ENCODE measurements at regions not wholly inside any gene's neighbourhood (a gene's known extent, or its start where the extent isn't known, plus 50 kb on each side); places are given as distances from the start of the nearest gene placed in this dataset.

DNA sequence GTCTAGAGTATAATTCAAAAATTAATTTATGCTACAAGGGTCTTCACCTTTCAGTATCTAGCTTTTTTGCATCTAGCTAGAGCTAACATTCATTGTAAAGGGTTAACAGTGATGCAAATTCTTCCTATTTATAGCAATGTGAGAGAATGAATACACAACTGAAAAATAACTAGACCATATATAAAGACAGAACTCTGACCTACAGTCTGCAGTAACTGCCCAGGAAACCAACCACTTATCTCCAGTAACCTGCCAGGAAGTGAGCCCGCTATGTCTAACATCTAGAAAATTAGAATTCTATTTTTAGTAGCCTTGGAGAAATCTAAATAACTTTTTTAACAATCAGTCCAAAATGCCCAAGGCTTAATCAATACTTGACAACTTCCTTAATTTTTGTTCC is 1021.9 kb downstream of the LRFN5 start (continued):
- TF ChIP-seq, protein P1, sequence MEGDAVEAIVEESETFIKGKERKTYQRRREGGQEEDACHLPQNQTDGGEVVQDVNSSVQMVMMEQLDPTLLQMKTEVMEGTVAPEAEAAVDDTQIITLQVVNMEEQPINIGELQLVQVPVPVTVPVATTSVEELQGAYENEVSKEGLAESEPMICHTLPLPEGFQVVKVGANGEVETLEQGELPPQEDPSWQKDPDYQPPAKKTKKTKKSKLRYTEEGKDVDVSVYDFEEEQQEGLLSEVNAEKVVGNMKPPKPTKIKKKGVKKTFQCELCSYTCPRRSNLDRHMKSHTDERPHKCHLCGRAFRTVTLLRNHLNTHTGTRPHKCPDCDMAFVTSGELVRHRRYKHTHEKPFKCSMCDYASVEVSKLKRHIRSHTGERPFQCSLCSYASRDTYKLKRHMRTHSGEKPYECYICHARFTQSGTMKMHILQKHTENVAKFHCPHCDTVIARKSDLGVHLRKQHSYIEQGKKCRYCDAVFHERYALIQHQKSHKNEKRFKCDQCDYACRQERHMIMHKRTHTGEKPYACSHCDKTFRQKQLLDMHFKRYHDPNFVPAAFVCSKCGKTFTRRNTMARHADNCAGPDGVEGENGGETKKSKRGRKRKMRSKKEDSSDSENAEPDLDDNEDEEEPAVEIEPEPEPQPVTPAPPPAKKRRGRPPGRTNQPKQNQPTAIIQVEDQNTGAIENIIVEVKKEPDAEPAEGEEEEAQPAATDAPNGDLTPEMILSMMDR (IDR thresholded peaks at IDR 0.05) = no peak
- TF ChIP-seq CBX8 (IDR thresholded peaks at IDR 0.05) (no peak), ESRRA (IDR thresholded peaks at IDR 0.05; ENCODE audit: borderline replicate concordance, low read length) (no peak), EHMT2 (IDR thresholded peaks at IDR 0.05; ENCODE audit: low read depth) (no peak)
- TF ChIP-seq, protein P2, sequence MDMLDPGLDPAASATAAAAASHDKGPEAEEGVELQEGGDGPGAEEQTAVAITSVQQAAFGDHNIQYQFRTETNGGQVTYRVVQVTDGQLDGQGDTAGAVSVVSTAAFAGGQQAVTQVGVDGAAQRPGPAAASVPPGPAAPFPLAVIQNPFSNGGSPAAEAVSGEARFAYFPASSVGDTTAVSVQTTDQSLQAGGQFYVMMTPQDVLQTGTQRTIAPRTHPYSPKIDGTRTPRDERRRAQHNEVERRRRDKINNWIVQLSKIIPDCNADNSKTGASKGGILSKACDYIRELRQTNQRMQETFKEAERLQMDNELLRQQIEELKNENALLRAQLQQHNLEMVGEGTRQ (IDR thresholded peaks at IDR 0.05) = no peak

DNA sequence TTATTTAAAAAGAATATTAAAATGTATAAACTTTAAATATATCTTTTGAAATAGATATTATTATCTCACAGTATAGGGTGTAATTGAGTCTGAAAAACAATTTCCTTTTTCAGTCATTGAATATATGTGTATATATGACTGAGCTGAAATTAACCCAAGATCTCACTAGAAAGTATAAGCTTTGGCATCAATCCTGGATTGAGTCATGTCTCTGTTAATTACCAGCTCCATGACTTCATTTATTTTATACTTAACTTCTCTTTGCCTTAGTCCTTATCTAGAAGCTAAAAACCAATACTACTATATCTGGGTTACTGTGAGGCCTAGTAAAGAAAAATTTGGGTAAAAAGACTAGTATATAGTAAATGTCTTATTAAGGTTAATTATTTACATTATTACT is 1020.3 kb downstream of the LRFN5 start:
- no peak overlapping the region for H3K4me3 ChIP-seq
- no peak for ATAC-seq
- no peak overlapping the region for H3K27ac ChIP-seq
- H3K4me1 ChIP-seq = no peaks in the 10 kb centered on the region
- TF ChIP-seq KDM1A (IDR thresholded peaks at IDR 0.05; ENCODE audit: low read depth) = no peak
- no peak for TF ChIP-seq FOXS1 (CRISPR knock-in tag; IDR thresholded peaks at IDR 0.05)
- TF ChIP-seq EHMT2 (IDR thresholded peaks at IDR 0.05; ENCODE audit: low read depth) = no peak
- TF ChIP-seq NFE2L2 (conservative IDR thresholded peaks at IDR 0.05; ENCODE audit: low read length) = no peak
- TF ChIP-seq CBX8 (IDR thresholded peaks at IDR 0.05) = no peak
- no peak for TF ChIP-seq CBX2 (IDR thresholded peaks at IDR 0.05; ENCODE audit: borderline replicate concordance, low read depth)
- TF ChIP-seq BHLHE40 (IDR thresholded peaks at IDR 0.05; ENCODE audit: low read depth, low read length) = no peak
- TF ChIP-seq, protein P3, sequence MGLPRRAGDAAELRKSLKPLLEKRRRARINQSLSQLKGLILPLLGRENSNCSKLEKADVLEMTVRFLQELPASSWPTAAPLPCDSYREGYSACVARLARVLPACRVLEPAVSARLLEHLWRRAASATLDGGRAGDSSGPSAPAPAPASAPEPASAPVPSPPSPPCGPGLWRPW (IDR thresholded peaks at IDR 0.05) = no peak
- TF ChIP-seq JUNB (IDR thresholded peaks at IDR 0.05) = no peak
- TF ChIP-seq, protein P2 (IDR thresholded peaks at IDR 0.05) = no peak
- TF ChIP-seq GATA3 (IDR thresholded peaks at IDR 0.05; ENCODE audit: borderline replicate concordance) = no peak
- no peak for TF ChIP-seq POLR2A (IDR thresholded peaks at IDR 0.05; ENCODE audit: low read length)
- TF ChIP-seq RNF2 (IDR thresholded peaks at IDR 0.05; ENCODE audit: borderline replicate concordance, low read depth) = no peak
- TF ChIP-seq ZC3H11A (IDR thresholded peaks at IDR 0.05) = no peak
- TF ChIP-seq NR3C1 (IDR thresholded peaks at IDR 0.05) = no peak
- TF ChIP-seq CHD2 (IDR thresholded peaks at IDR 0.05; ENCODE audit: low read length, partially characterized antibody) = no peak
- FAIRE-seq = no peak
- DNase-seq (ENCODE audit: low read depth in 1 of 2, low spot score in 1 of 2) = no peak
- ChIA-PET POLR2A (no interaction called here), CTCF (no interaction called here)
- no peak overlapping the region for H3K4me2 ChIP-seq
- H3K9me3 ChIP-seq = no peaks in the 10 kb centered on the region

DNA sequence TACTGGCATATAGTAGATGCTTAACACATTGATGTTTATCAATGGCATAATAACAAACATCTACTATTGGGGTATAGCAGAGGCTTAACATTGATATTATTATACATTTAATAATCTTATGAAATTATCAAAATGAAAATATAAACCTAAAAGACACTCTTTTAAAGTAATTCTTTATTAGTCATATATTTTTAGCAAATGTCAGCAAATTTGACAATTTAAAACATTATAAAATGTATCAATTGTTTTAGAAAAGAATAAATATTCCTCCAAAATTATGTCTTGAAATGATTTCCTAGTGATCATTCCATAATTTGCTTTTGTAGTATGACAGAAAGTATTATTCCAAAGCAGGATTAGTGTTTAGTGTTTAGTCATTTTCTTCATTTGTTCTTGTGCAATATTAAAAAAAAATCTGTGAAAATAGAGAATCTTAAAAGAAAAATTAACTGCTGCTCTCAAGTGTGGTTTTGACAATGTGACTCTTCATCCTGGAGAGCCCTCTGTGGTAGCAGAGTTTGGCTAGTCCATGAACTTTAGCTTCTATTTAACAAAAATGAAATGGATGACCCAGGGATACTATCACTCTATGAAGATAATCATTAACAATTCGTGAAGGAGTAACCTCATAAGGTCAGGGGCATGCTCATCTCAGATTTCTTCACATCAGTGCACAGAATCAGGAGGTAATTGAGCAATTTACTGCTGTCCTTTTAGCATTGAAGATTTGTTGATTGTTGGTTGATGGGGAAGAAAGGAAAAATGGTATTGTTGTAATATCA is 1018.5 kb downstream of the LRFN5 start:
- POLR2A ChIA-PET = no interaction called here
- TF ChIP-seq, protein P4, sequence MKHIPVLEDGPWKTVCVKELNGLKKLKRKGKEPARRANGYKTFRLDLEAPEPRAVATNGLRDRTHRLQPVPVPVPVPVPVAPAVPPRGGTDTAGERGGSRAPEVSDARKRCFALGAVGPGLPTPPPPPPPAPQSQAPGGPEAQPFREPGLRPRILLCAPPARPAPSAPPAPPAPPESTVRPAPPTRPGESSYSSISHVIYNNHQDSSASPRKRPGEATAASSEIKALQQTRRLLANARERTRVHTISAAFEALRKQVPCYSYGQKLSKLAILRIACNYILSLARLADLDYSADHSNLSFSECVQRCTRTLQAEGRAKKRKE (CRISPR knock-in tag; IDR thresholded peaks at IDR 0.05; ENCODE audit: low read depth) = no peak
- TF ChIP-seq MAFK (IDR thresholded peaks at IDR 0.05; ENCODE audit: partially characterized antibody) = peak; percentile 83
- no peak for TF ChIP-seq POLR2A (IDR thresholded peaks at IDR 0.05; ENCODE audit: low read length)
- TF ChIP-seq KDM1A (IDR thresholded peaks at IDR 0.05; ENCODE audit: low read depth) = no peak
- Histone ChIP-seq H3K9me3 (no peaks in the 10 kb centered on the region), H3K4me3 (no peak overlapping the region), H3K4me2 (no peak overlapping the region), H3K27ac (no peak overlapping the region), H3K4me1 (no peaks in the 10 kb centered on the region)
- no peak for ATAC-seq
- CTCF ChIA-PET = no interaction called here
- FAIRE-seq = peak; percentile 43
- peak in 1 of 2 experiments; percentile 4 for DNase-seq (ENCODE audit: low read depth in 1 of 2, low spot score in 1 of 2)
- WGBS (ENCODE audit: missing lambda C conversion rate) = 3% methylated on average over 1 of the region's 1 CpG
